ENCODE measurements at regions not wholly inside any gene's neighbourhood (a gene's known extent, or its start where the extent isn't known, plus 50 kb on each side); places are given as distances from the start of the nearest gene placed in this dataset.

DNA sequence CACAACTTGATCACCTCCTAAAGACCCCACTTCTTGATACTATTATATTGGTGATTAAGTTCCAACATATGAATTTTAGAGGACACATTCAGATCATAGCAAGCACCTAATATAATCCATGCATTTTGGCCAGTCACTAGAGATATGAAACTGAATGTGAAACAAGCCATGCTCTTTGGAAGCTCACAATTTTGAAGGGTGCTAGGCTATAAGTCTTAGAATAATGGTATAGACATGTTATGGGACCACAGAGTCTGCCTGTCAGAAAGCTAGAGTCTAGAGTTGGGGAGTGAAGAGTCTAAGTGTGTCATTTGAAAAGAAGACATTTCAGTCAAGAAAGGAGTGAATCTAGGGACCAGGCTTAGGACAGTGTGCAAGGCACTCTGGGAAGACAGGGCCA is 186.4 kb upstream of the SLC24A5 start:
- TF ChIP-seq, protein P1, sequence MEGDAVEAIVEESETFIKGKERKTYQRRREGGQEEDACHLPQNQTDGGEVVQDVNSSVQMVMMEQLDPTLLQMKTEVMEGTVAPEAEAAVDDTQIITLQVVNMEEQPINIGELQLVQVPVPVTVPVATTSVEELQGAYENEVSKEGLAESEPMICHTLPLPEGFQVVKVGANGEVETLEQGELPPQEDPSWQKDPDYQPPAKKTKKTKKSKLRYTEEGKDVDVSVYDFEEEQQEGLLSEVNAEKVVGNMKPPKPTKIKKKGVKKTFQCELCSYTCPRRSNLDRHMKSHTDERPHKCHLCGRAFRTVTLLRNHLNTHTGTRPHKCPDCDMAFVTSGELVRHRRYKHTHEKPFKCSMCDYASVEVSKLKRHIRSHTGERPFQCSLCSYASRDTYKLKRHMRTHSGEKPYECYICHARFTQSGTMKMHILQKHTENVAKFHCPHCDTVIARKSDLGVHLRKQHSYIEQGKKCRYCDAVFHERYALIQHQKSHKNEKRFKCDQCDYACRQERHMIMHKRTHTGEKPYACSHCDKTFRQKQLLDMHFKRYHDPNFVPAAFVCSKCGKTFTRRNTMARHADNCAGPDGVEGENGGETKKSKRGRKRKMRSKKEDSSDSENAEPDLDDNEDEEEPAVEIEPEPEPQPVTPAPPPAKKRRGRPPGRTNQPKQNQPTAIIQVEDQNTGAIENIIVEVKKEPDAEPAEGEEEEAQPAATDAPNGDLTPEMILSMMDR (IDR thresholded peaks at IDR 0.05; ENCODE audit: insufficient read depth, low read length, poor library complexity, severe bottlenecking) = no peak
- no peak for TF ChIP-seq EZH2phosphoT487 (conservative IDR thresholded peaks at IDR 0.05; ENCODE audit: low read length)
